Uterus (tissue), 3 donors: ENCODE measurements at regions not wholly inside any gene's neighbourhood (a gene's known extent, or its start where the extent isn't known, plus 50 kb on each side); places are given as distances from the start of the nearest gene placed in this dataset.
A peak's percentile ranks its signal among the peaks of the same experiment; 100 is the strongest.

Experiments used
- DNase-seq, 2 donors: peaks; one replicate each; pipeline ENCODE4 v3.0.0-alpha.2; 2019 to 2020
- H3K27ac ChIP-seq, 2 donors: fragments of 200-600 bp; sonication (generic); 1 replicate in 1 of 2; 2 replicates in 1 of 2; pipeline ENCODE4 v1.5.1; 2016 to 2018
- H3K27me3 ChIP-seq, 2 donors: fragments of 200-600 bp; sonication (generic); one replicate each; pipeline ENCODE4 v1.5.1; 2018 to 2019; ENCODE audit warnings: control low read depth in 1 of 2
- H3K36me3 ChIP-seq, 2 donors: fragments of 200-600 bp; sonication (generic); one replicate each; pipeline ENCODE4 v1.5.1; 2019; ENCODE audit warnings: control low read depth in 1 of 2
- H3K4me1 ChIP-seq, 2 donors: fragments of 200-600 bp; sonication (generic); one replicate each; pipeline ENCODE4 v1.5.1; 2018 to 2019; ENCODE audit warnings: control low read depth in 1 of 2
- H3K4me3 ChIP-seq, 2 donors: fragments of 200-600 bp; sonication (generic); 1 replicate in 1 of 2; 2 replicates in 1 of 2; pipeline ENCODE4 v1.5.1; 2018 to 2019; ENCODE audit warnings: mild to moderate bottlenecking in 1 of 2
- H3K9me3 ChIP-seq, 2 donors: fragments of 200-600 bp; sonication (generic); one replicate each; pipeline ENCODE4 v1.5.1; 2019; ENCODE audit warnings: control low read depth in 1 of 2
- CTCF ChIP-seq, 4 experiments: fragments of 200-600 bp in 2 of 4; fragments of 450-650 bp in 2 of 4; sonication (generic) in 2 of 4; IDR thresholded peaks; one replicate each; pipeline ENCODE4 v1.5.1; 2016 to 2019; ENCODE audit warnings: antibody characterized with exemption in 4 of 4, mild to moderate bottlenecking in 2 of 4, moderate library complexity in 1 of 4
- POLR2A ChIP-seq, 2 donors: fragments of 450-650 bp; IDR thresholded peaks; one replicate each; pipeline ENCODE4 v1.6.1; 2016; ENCODE audit warnings: antibody characterized with exemption in 2 of 2, mild to moderate bottlenecking in 1 of 2, moderate library complexity in 1 of 2
- intact Hi-C: fragments of 100-400 bp; cut with DNase I; formaldehyde crosslinking; loops from one replicate; pipeline ENCODE4 v1.15.1; 2023; ENCODE audit warnings: low total_unique reads
- donor health status: DM: yes; HTN: yes; CAD: no.

GRCh38 chr6:139648430-139649000 is 274.1 kb upstream of the CITED2 start:
- no peak for DNase-seq
- intact Hi-C loops = no loop called here

GRCh38 chr6:139647841-139648240 is 273.4 kb upstream of the CITED2 start:
- TF ChIP-seq POLR2A (IDR thresholded peaks at IDR 0.05) = no peak
- Histone ChIP-seq H3K27me3 (no peaks in the 10 kb centered on the region), H3K4me3 (no peak overlapping the region), H3K36me3 (no peaks in the 10 kb centered on the region), H3K27ac (no peak overlapping the region), H3K4me1 (no peaks in the 10 kb centered on the region), H3K9me3 (no peaks in the 10 kb centered on the region)
- intact Hi-C loops = no loop called here
- no peak for DNase-seq

More at GRCh38 chr6:139648430-139649000, 274.1 kb upstream of the CITED2 start:
- H3K27me3 ChIP-seq = no peaks in the 10 kb centered on the region
- TF ChIP-seq POLR2A (IDR thresholded peaks at IDR 0.05) = no peak
- TF ChIP-seq CTCF (IDR thresholded peaks at IDR 0.05) = no peak
- H3K36me3 ChIP-seq = no peaks in the 10 kb centered on the region
- H3K9me3 ChIP-seq = no peaks in the 10 kb centered on the region
- no peak overlapping the region for H3K27ac ChIP-seq
- no peak overlapping the region for H3K4me3 ChIP-seq
- no peaks in the 10 kb centered on the region for H3K4me1 ChIP-seq

- Histone ChIP-seq H3K36me3 (no peaks in the 10 kb centered on the region), H3K4me1 (no peaks in the 10 kb centered on the region), H3K27ac (no peak overlapping the region), H3K27me3 (no peaks in the 10 kb centered on the region), H3K4me3 (no peak overlapping the region), H3K9me3 (no peaks in the 10 kb centered on the region)
- TF ChIP-seq CTCF (IDR thresholded peaks at IDR 0.05) (no peak), POLR2A (IDR thresholded peaks at IDR 0.05) (no peak)
- no peak for DNase-seq
- intact Hi-C loops = no loop called here
These were observed 272.6 kb upstream of the CITED2 start for GRCh38 chr6:139647016-139647415.

- Histone ChIP-seq H3K36me3 (no peaks in the 10 kb centered on the region), H3K4me1 (no peaks in the 10 kb centered on the region)
These were observed 270.4 kb upstream of the CITED2 start for GRCh38 chr6:139644821-139645220.

GRCh38 chr6:139643986-139644385 is 269.5 kb upstream of the CITED2 start:
- no peaks in the 10 kb centered on the region for H3K9me3 ChIP-seq
- intact Hi-C loops = no loop called here
- peak overlapping the region in 1 of 2 donors; percentile 15 for H3K27ac ChIP-seq
- TF ChIP-seq POLR2A (IDR thresholded peaks at IDR 0.05) (no peak), CTCF (IDR thresholded peaks at IDR 0.05) (no peak)
- H3K4me1 ChIP-seq = no peaks in the 10 kb centered on the region
- H3K4me3 ChIP-seq = no peak overlapping the region
- no peak for DNase-seq
- no peaks in the 10 kb centered on the region for H3K36me3 ChIP-seq
- H3K27me3 ChIP-seq = no peaks in the 10 kb centered on the region

More at GRCh38 chr6:139644821-139645220, 270.4 kb upstream of the CITED2 start:
- intact Hi-C loops = no loop called here
- Histone ChIP-seq H3K9me3 (no peaks in the 10 kb centered on the region), H3K4me3 (no peak overlapping the region), H3K27me3 (no peaks in the 10 kb centered on the region), H3K27ac (peak overlapping the region in 1 of 2 donors; percentile 15)
- DNase-seq = peak; percentile 42 to 64
- TF ChIP-seq CTCF (IDR thresholded peaks at IDR 0.05) = no peak
- no peak for TF ChIP-seq POLR2A (IDR thresholded peaks at IDR 0.05)

DNA sequence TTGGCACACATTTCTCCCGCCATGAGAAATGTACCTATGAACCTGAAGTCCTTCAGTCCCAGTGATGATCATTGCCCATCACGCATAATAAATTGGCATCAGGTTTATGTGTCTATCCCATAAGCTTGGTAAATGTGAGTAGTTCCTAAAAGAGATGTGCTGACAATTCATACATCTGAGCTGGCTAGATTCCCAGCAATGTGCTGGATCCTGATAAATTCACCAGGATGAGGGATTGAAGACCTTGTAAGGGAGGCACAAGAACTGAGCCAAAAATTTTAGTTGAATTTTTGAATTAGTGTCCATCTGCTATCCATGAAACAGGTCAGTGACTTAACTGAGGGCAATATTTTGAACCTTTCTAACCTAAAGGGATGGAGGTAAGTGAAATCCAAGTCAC is 267.9 kb upstream of the CITED2 start:
- Histone ChIP-seq H3K9me3 (no peaks in the 10 kb centered on the region), H3K27ac (no peak overlapping the region), H3K27me3 (no peaks in the 10 kb centered on the region), H3K36me3 (no peaks in the 10 kb centered on the region), H3K4me1 (no peaks in the 10 kb centered on the region), H3K4me3 (no peak overlapping the region)
- no peak for DNase-seq
- TF ChIP-seq CTCF (IDR thresholded peaks at IDR 0.05) = no peak
- no peak for TF ChIP-seq POLR2A (IDR thresholded peaks at IDR 0.05)
- intact Hi-C loops = no loop called here
